Upper lobe of left lung (tissue), 6 donors: ENCODE measurements at regions not wholly inside any gene's neighbourhood (a gene's known extent, or its start where the extent isn't known, plus 50 kb on each side); places are given as distances from the start of the nearest gene placed in this dataset.

Source experiments
- ATAC-seq, 2 donors: fragments of 200-7000 bp; cut with Tn5 transposase; one replicate each; pipeline ENCODE4 v1.9.1; 2022; ENCODE audit warnings: mild to moderate bottlenecking in 2 of 2, moderate library complexity in 2 of 2; ENCODE audit not compliant: low FRiP score in 2 of 2
- DNase-seq, 2 donors: peaks; one replicate each; pipeline ENCODE4 v3.0.0-alpha.2; 2019 to 2020
- H3K27ac ChIP-seq, 4 donors: fragments of 200-600 bp; sonication (generic); one replicate each; pipeline ENCODE4 v1.5.1; 2016 to 2019
- H3K27me3 ChIP-seq, 4 donors: fragments of 200-600 bp; sonication (generic); one replicate each; pipeline ENCODE4 v1.5.1; 2017 to 2019
- H3K36me3 ChIP-seq, 4 donors: fragments of 200-600 bp; sonication (generic); one replicate each; pipeline ENCODE4 v1.5.1; 2016 to 2019
- H3K4me1 ChIP-seq, 4 donors: fragments of 200-600 bp; sonication (generic); one replicate each; pipeline ENCODE4 v1.5.1; 2018 to 2019
- H3K4me3 ChIP-seq, 4 donors: fragments of 200-600 bp; sonication (generic); one replicate each; pipeline ENCODE4 v1.5.1; 2017 to 2019; ENCODE audit warnings: mild to moderate bottlenecking in 2 of 4, moderate library complexity in 1 of 4
- H3K9me3 ChIP-seq, 4 donors: fragments of 200-600 bp; sonication (generic); one replicate each; pipeline ENCODE4 v1.5.1; 2018 to 2019
- EP300 ChIP-seq, 4 donors: sonication (generic); formaldehyde crosslinking; IDR thresholded peaks; one replicate each; pipeline ENCODE4 v1.5.1; 2017; ENCODE audit warnings: antibody characterized with exemption in 4 of 4, control low read depth in 2 of 4
- POLR2A ChIP-seq, 4 donors: fragments of 450-650 bp; IDR thresholded peaks; one replicate each; pipeline ENCODE4 v1.5.1; 2016 to 2017; ENCODE audit warnings: antibody characterized with exemption in 4 of 4, mild to moderate bottlenecking in 2 of 4
- POLR2AphosphoS5 ChIP-seq, 2 donors: sonication (generic); formaldehyde crosslinking; IDR thresholded peaks; one replicate each; pipeline ENCODE4 v1.5.1; 2017; ENCODE audit warnings: antibody characterized with exemption in 2 of 2
- WGBS, 2 donors: methylation state at CpG; one replicate each; pipeline ENCODE4 v1.1.5; 2017 to 2018; 5-methylcytosine and 5-hydroxymethylcytosine counted together
- TF ChIP-seq, protein P1 (sequence below), 6 experiments: fragments of 450-650 bp in 4 of 6; fragments of 200-600 bp in 2 of 6; sonication (generic) in 2 of 6; IDR thresholded peaks; one replicate each; pipeline ENCODE4 v1.5.1; 2016 to 2019; ENCODE audit warnings: antibody characterized with exemption in 6 of 6
- donor health status: DM: no; HTN: no; CAD: no; lungs with moderate emphysema.
- donor health status: DM: no; HTN: yes; CAD: no; lungs with severe emphysema.

DNA sequence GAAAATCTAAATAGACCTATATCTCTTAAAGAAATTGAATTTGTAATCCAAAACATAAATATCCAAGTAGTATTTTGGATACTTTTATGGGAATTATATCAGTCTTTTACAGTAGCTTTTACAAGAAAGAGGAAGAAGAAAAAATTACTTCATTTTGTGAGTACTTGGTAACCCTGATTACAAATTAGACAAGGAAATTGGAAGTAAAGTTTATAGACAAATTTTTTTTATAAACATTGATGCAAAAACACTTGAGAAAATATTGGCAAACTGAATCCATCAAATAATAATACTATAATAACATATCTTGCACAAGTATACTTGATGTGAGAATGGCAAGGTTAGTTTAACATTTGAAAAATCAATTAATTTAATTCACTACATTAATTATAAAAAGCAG lies 954.1 kb upstream of the MIR17HG start:
- no peaks in the 10 kb centered on the region for H3K9me3 ChIP-seq
- no peak for TF ChIP-seq EP300 (IDR thresholded peaks at IDR 0.05)
- TF ChIP-seq POLR2AphosphoS5 (IDR thresholded peaks at IDR 0.05) = no peak
- no peak for TF ChIP-seq POLR2A (IDR thresholded peaks at IDR 0.05)
- TF ChIP-seq, protein P1, sequence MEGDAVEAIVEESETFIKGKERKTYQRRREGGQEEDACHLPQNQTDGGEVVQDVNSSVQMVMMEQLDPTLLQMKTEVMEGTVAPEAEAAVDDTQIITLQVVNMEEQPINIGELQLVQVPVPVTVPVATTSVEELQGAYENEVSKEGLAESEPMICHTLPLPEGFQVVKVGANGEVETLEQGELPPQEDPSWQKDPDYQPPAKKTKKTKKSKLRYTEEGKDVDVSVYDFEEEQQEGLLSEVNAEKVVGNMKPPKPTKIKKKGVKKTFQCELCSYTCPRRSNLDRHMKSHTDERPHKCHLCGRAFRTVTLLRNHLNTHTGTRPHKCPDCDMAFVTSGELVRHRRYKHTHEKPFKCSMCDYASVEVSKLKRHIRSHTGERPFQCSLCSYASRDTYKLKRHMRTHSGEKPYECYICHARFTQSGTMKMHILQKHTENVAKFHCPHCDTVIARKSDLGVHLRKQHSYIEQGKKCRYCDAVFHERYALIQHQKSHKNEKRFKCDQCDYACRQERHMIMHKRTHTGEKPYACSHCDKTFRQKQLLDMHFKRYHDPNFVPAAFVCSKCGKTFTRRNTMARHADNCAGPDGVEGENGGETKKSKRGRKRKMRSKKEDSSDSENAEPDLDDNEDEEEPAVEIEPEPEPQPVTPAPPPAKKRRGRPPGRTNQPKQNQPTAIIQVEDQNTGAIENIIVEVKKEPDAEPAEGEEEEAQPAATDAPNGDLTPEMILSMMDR (IDR thresholded peaks at IDR 0.05) = no peak
- H3K4me1 ChIP-seq = no peaks in the 10 kb centered on the region
- H3K36me3 ChIP-seq = no peaks in the 10 kb centered on the region
- no peaks in the 10 kb centered on the region for H3K27me3 ChIP-seq
- no peak overlapping the region for H3K4me3 ChIP-seq
- ATAC-seq = no peak
- H3K27ac ChIP-seq = no peak overlapping the region
- no peak for DNase-seq

DNA sequence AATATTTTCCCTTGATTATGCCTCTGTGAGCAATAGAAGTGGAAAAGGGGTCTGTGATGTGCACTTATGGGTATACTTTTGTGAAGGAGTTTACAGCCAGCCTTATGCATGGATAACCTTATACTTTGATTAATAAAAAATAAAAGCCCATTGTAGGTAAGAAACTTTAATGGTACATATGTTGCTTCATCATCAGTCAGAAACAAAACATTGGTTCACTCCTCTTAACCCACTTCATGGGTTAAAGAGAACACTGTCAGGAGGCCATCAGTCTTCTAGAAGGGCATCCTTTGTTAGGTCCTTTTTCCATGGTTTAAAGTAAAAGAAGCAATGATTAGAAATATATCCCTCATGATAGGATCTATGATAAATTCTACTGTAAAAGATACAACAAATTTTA lies 952.1 kb upstream of the MIR17HG start:
- no peaks in the 10 kb centered on the region for H3K9me3 ChIP-seq
- no peak for DNase-seq
- H3K27me3 ChIP-seq = no peaks in the 10 kb centered on the region
- ATAC-seq = no peak
- H3K36me3 ChIP-seq = no peaks in the 10 kb centered on the region
- H3K27ac ChIP-seq = no peak overlapping the region
- TF ChIP-seq POLR2AphosphoS5 (IDR thresholded peaks at IDR 0.05) (no peak), POLR2A (IDR thresholded peaks at IDR 0.05) (no peak), EP300 (IDR thresholded peaks at IDR 0.05) (no peak)
- TF ChIP-seq, protein P1 (IDR thresholded peaks at IDR 0.05) = no peak
- H3K4me1 ChIP-seq = no peaks in the 10 kb centered on the region
- no peak overlapping the region for H3K4me3 ChIP-seq

DNA sequence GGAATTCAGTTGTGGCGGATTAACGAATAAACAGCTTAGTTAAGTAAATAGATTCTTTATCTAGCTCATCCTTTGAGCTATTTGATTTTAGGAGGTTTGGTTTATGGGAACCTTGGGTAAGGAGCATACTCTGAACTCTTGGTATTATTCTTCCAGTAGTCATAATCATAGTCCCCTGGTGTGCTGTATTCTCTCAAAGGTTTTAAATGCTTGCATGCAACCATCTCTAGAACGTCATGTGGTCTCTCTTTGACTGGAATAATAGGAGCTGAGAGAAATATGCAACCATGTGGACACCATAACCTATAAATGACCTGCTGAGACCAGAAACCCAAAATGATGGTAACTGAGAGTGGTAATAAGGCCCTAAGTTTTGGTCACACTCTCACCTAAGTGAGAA lies 951.6 kb upstream of the MIR17HG start:
- Histone ChIP-seq H3K9me3 (no peaks in the 10 kb centered on the region), H3K27me3 (no peaks in the 10 kb centered on the region), H3K36me3 (no peaks in the 10 kb centered on the region), H3K27ac (no peak overlapping the region), H3K4me1 (no peaks in the 10 kb centered on the region), H3K4me3 (no peak overlapping the region)
- ATAC-seq (no peak), DNase-seq (no peak)
- WGBS, 2 donors = 79 to 82% methylated on average over 3 of the region's 3 CpGs
- TF ChIP-seq POLR2AphosphoS5 (IDR thresholded peaks at IDR 0.05) (no peak), POLR2A (IDR thresholded peaks at IDR 0.05) (no peak), EP300 (IDR thresholded peaks at IDR 0.05) (no peak)
- TF ChIP-seq, protein P1 (IDR thresholded peaks at IDR 0.05) = no peak

DNA sequence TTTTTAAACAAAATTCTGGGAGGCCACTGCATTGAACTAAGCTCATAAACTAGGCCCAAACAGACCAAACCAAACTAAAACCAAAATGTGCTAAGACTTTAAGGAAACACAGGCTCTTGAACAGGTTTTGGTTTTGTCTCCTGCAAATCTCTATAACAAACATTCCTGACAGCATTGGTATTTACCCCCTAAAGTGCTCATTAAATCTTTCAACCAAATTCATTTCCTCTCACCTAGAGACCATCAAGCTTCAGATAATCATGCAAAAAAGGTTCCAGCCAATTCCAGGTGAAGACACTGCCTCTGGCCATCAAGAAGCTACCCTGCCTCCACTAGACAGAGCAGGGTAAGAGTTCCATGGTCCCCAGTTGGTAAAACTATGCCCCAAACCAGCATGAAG lies 951.2 kb upstream of the MIR17HG start:
- ATAC-seq = no peak
- H3K9me3 ChIP-seq = no peaks in the 10 kb centered on the region
- H3K27ac ChIP-seq = no peak overlapping the region
- no peak for DNase-seq
- H3K36me3 ChIP-seq = no peaks in the 10 kb centered on the region
- no peak overlapping the region for H3K4me3 ChIP-seq
- H3K4me1 ChIP-seq = no peaks in the 10 kb centered on the region
- no peaks in the 10 kb centered on the region for H3K27me3 ChIP-seq
- TF ChIP-seq POLR2AphosphoS5 (IDR thresholded peaks at IDR 0.05) (no peak), POLR2A (IDR thresholded peaks at IDR 0.05) (no peak), EP300 (IDR thresholded peaks at IDR 0.05) (no peak)
- TF ChIP-seq, protein P1 (IDR thresholded peaks at IDR 0.05) = no peak

DNA sequence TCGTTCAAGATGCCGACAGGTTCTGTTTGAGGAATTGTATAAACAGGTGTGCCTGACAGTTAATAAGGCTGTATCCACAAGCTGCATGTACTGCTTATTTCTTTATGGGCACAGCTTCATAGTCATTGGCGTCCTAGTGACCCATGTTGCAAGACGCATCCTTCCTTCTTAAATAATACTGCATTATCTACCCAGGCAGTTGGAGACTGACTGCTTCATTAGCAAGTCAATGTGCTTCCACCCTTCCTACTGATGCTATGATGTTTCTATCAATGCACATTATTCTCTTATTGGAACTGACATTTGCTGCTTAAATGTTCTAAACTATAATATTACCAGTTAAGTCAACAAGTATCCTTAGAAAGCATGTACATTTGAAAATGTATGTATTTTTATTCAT lies 950.0 kb upstream of the MIR17HG start:
- ATAC-seq = no peak

More for the DNA sequence above, 950.0 kb upstream of the MIR17HG start:
- no peak for TF ChIP-seq POLR2A (IDR thresholded peaks at IDR 0.05)
- no peak for TF ChIP-seq EP300 (IDR thresholded peaks at IDR 0.05)
- TF ChIP-seq POLR2AphosphoS5 (IDR thresholded peaks at IDR 0.05) = no peak
- TF ChIP-seq, protein P1 (IDR thresholded peaks at IDR 0.05) = no peak
- Histone ChIP-seq H3K9me3 (no peaks in the 10 kb centered on the region), H3K4me1 (no peaks in the 10 kb centered on the region), H3K4me3 (no peak overlapping the region), H3K27ac (no peak overlapping the region), H3K36me3 (no peaks in the 10 kb centered on the region), H3K27me3 (no peaks in the 10 kb centered on the region)
- no peak for DNase-seq
- WGBS, 2 donors = 90 to 94% methylated on average over 4 of the region's 4 CpGs
